ENCODE measurements at regions not wholly inside any gene's neighbourhood (a gene's known extent, or its start where the extent isn't known, plus 50 kb on each side); places are given as distances from the start of the nearest gene placed in this dataset.

- TF ChIP-seq, protein P1, sequence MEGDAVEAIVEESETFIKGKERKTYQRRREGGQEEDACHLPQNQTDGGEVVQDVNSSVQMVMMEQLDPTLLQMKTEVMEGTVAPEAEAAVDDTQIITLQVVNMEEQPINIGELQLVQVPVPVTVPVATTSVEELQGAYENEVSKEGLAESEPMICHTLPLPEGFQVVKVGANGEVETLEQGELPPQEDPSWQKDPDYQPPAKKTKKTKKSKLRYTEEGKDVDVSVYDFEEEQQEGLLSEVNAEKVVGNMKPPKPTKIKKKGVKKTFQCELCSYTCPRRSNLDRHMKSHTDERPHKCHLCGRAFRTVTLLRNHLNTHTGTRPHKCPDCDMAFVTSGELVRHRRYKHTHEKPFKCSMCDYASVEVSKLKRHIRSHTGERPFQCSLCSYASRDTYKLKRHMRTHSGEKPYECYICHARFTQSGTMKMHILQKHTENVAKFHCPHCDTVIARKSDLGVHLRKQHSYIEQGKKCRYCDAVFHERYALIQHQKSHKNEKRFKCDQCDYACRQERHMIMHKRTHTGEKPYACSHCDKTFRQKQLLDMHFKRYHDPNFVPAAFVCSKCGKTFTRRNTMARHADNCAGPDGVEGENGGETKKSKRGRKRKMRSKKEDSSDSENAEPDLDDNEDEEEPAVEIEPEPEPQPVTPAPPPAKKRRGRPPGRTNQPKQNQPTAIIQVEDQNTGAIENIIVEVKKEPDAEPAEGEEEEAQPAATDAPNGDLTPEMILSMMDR (IDR thresholded peaks at IDR 0.05; ENCODE audit: insufficient read depth, low read depth, low read length, missing control alignments) = no peak
Measured at GRCh38 chr2:21406911-21407310, 283.1 kb downstream of the TDRD15 start.

DNA sequence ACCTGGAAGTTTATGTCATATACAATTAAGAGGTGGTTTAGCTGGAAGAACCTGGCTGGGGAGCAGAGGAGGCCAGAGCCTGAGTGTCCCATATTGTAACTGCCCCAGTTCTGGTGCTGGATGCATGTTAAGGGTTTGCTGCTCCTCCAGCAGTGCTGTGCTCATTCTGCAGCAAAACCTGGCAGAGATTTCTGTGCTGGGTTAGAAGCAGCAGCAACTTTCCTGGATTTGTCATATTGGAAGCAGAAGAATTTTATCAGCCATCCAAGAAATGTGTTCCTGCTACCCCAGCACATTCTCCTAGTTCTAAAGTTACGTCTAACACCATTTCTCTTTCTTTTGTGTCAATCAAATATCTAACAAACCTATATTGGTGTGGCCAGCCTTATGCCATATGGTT, 284.1 kb downstream of the TDRD15 start:
- no peak for DNase-seq (ENCODE audit: low read depth)
- H3K4me3 ChIP-seq (ENCODE audit: low read length) = no peak overlapping the region
- TF ChIP-seq, protein P1 (IDR thresholded peaks at IDR 0.05; ENCODE audit: insufficient read depth, low read depth, low read length, missing control alignments) = no peak

More at GRCh38 chr2:21406911-21407310, 283.1 kb downstream of the TDRD15 start:
- no peak overlapping the region for H3K4me3 ChIP-seq (ENCODE audit: low read length)
- DNase-seq (ENCODE audit: low read depth) = no peak

- DNase-seq (ENCODE audit: low read depth) = no peak
- no peak overlapping the region for H3K4me3 ChIP-seq (ENCODE audit: low read length)
- TF ChIP-seq, protein P1 (IDR thresholded peaks at IDR 0.05; ENCODE audit: insufficient read depth, low read depth, low read length, missing control alignments) = no peak
Measured at GRCh38 chr2:21411741-21412140, 288.0 kb downstream of the TDRD15 start.

DNA sequence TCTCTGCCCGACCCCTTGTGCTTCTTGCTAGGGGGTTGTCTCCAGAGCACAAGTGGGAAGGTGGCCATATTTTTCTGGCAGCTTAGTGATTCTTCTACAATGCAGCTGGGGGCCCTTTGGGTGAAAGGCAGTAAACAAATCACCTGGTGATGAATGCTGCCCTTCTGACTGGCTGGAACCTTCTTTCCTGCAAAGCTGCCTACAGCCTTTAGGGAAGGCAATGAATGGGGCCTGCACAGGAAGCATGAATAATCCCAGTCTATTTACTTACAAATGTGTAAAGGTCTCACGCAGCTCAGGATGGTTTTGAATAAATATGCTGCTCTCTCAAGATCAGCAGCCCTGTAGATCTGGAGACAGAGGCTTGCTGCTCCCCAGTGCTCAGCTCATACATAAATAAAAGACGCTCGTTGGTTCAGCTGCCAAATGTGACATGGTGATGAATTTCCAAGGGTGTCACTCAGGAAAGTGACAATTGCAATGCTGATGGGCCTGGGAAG, 289.2 kb downstream of the TDRD15 start:
- no peak for DNase-seq (ENCODE audit: low read depth)
- TF ChIP-seq, protein P1 (IDR thresholded peaks at IDR 0.05; ENCODE audit: insufficient read depth, low read depth, low read length, missing control alignments) = no peak
- H3K4me3 ChIP-seq (ENCODE audit: low read length) = no peak overlapping the region

- no peak overlapping the region for H3K4me3 ChIP-seq (ENCODE audit: low read length)
- DNase-seq (ENCODE audit: low read depth) = no peak
- TF ChIP-seq, protein P1 (IDR thresholded peaks at IDR 0.05; ENCODE audit: insufficient read depth, low read depth, low read length, missing control alignments) = no peak
Measured at GRCh38 chr2:21415234-21415633, 291.5 kb downstream of the TDRD15 start.

DNA sequence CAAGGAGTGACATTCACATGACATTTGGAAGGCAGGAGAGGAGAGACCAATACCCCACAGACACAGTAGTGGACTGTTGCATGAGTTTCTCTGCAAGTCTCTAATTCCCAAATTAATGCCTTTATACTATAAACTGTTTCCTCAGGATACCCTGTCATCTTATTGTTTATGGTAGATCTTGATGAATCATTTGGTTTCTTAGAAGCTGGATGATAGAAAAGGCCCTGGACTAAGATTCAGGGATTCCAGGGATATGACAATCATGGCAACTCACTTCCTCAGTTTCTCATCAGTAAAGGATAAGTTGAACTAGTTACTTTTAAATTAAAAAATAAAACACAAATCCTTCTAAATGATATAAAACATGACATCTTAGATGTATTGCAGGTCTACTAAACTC, 292.5 kb downstream of the TDRD15 start:
- no peak for DNase-seq (ENCODE audit: low read depth)
- no peak overlapping the region for H3K4me3 ChIP-seq (ENCODE audit: low read length)
- TF ChIP-seq, protein P1 (IDR thresholded peaks at IDR 0.05; ENCODE audit: insufficient read depth, low read depth, low read length, missing control alignments) = no peak

GRCh38 chr2:21418456-21418855, 294.7 kb downstream of the TDRD15 start:
- DNase-seq (ENCODE audit: low read depth) = no peak
- TF ChIP-seq, protein P1 (IDR thresholded peaks at IDR 0.05; ENCODE audit: insufficient read depth, low read depth, low read length, missing control alignments) = no peak
- H3K4me3 ChIP-seq (ENCODE audit: low read length) = no peak overlapping the region

Measured in epithelial cell of esophagus (primary cell).